CD14-positive monocyte (primary cell): ENCODE measurements at regions not wholly inside any gene's neighbourhood (a gene's known extent, or its start where the extent isn't known, plus 50 kb on each side); places are given as distances from the start of the nearest gene placed in this dataset.

ENCODE experiments used
- DNase-seq, 3 donors: peaks; one replicate each; pipeline ENCODE4 v3.0.0-alpha.2; 2011 to 2022
- H2AFZ ChIP-seq: 2 replicates; pipeline ENCODE4 v1.6.0; 2012; ENCODE audit warnings: mild to moderate bottlenecking, low read depth, low read length, inconsistent platforms; ENCODE audit not compliant: insufficient read depth, poor library complexity, severe bottlenecking
- H3K27ac ChIP-seq, 2 donors: 1 replicate in 1 of 2; 2 replicates in 1 of 2; pipeline ENCODE4 v1.5.1; 2012 to 2013; ENCODE audit warnings: low read length in 2 of 2, control low read depth in 1 of 2, inconsistent platforms in 1 of 2, low read depth in 1 of 2, mild to moderate bottlenecking in 1 of 2
- H3K27me3 ChIP-seq, 2 donors: one replicate each; pipeline versions ENCODE4 v1.6.0 to v1.6.1; 2011 to 2013; ENCODE audit warnings: low read length in 2 of 2; ENCODE audit not compliant: control insufficient read depth in 2 of 2, insufficient read depth in 2 of 2
- H3K36me3 ChIP-seq, 2 donors: replicated peaks in 1 of 2; 1 replicate in 1 of 2; 2 replicates in 1 of 2; pipeline versions ENCODE4 v1.5.1 to v1.6.1; 2012 to 2013; ENCODE audit warnings: low read length in 2 of 2, control low read depth in 1 of 2, inconsistent platforms in 1 of 2, mild to moderate bottlenecking in 1 of 2; ENCODE audit not compliant: insufficient read depth in 2 of 2, control insufficient read depth in 1 of 2
- H3K4me1 ChIP-seq, 2 donors: 1 replicate in 1 of 2; 2 replicates in 1 of 2; pipeline versions ENCODE4 v1.5.1 to v1.6.1; 2012 to 2013; ENCODE audit warnings: low read length in 2 of 2, control low read depth in 1 of 2, inconsistent platforms in 1 of 2, mild to moderate bottlenecking in 1 of 2, moderate library complexity in 1 of 2; ENCODE audit not compliant: insufficient read depth in 2 of 2, control insufficient read depth in 1 of 2
- H3K4me2 ChIP-seq: replicated peaks from 2 replicates; pipeline ENCODE3; 2012; ENCODE audit warnings: low read length, moderate library complexity, mild to moderate bottlenecking; ENCODE audit not compliant: poor library complexity, severe bottlenecking; ENCODE audit errors: extremely low read depth
- H3K4me3 ChIP-seq, 3 experiments: fragments of 200-600 bp in 1 of 3; sonication (generic) in 1 of 3; replicated peaks in 1 of 3; 1 replicate in 2 of 3; 2 replicates in 1 of 3; pipeline ENCODE4 v1.5.1; 2011 to 2013; ENCODE audit warnings: low read length in 3 of 3, mild to moderate bottlenecking in 3 of 3, control low read depth in 2 of 3, low read depth in 2 of 3, inconsistent platforms in 1 of 3, moderate library complexity in 1 of 3
- H3K79me2 ChIP-seq: 2 replicates; pipeline ENCODE4 v1.6.0; 2012; ENCODE audit warnings: mild to moderate bottlenecking, control low read depth, inconsistent platforms, low read length, moderate library complexity; ENCODE audit not compliant: insufficient read depth
- H3K9ac ChIP-seq: 2 replicates; pipeline ENCODE4 v1.6.0; 2017; ENCODE audit warnings: low read length, mild to moderate bottlenecking; ENCODE audit not compliant: insufficient read depth, poor library complexity, severe bottlenecking
- H3K9me3 ChIP-seq, 2 donors: replicated peaks in 1 of 2; 1 replicate in 1 of 2; 2 replicates in 1 of 2; pipeline versions ENCODE4 v1.5.1 to v1.6.1; 2012 to 2013; ENCODE audit warnings: low read length in 2 of 2, control low read depth in 1 of 2; ENCODE audit not compliant: control insufficient read depth in 1 of 2, insufficient read depth in 1 of 2
- H4K20me1 ChIP-seq: 2 replicates; pipeline ENCODE4 v1.6.0; 2012; ENCODE audit warnings: mild to moderate bottlenecking, low read length, control low read depth, moderate library complexity; ENCODE audit not compliant: insufficient read depth
- H3K27ac Mint-ChIP-seq, 7 donors: one replicate each; pipeline ENCODE4 v1.8.0; 2020; ENCODE audit warnings: mild to moderate bottlenecking in 7 of 7, mixed read lengths in 7 of 7, moderate library complexity in 6 of 7, inconsistent platforms in 2 of 7
- H3K27me3 Mint-ChIP-seq, 3 donors: one replicate each; pipeline ENCODE4 v1.8.0; 2021 to 2022; ENCODE audit warnings: low read depth in 3 of 3, mild to moderate bottlenecking in 3 of 3, mixed read lengths in 3 of 3, moderate library complexity in 3 of 3, inconsistent platforms in 1 of 3
- H3K36me3 Mint-ChIP-seq, 2 donors: one replicate each; pipeline ENCODE4 v1.8.0; 2020; ENCODE audit warnings: mixed read lengths in 2 of 2, inconsistent platforms in 1 of 2, mild to moderate bottlenecking in 1 of 2
- H3K4me1 Mint-ChIP-seq: one replicate; pipeline ENCODE4 v1.8.0; 2020; ENCODE audit warnings: mild to moderate bottlenecking, mixed read lengths
- H3K4me3 Mint-ChIP-seq, 2 donors: one replicate each; pipeline ENCODE4 v1.8.0; 2020; ENCODE audit warnings: mild to moderate bottlenecking in 2 of 2, mixed read lengths in 2 of 2, moderate library complexity in 1 of 2
- H3K9me3 Mint-ChIP-seq, 7 donors: one replicate each; pipeline ENCODE4 v1.8.0; 2020 to 2022; ENCODE audit warnings: mixed read lengths in 7 of 7, mild to moderate bottlenecking in 6 of 7, moderate library complexity in 6 of 7, inconsistent platforms in 2 of 7
- CTCF ChIP-seq: fragments of 200-600 bp; IDR thresholded peaks from one replicate; pipeline ENCODE4 v1.8.0; 2022; ENCODE audit warnings: antibody characterized with exemption, mild to moderate bottlenecking
- WGBS: methylation state at CpG from one replicate; pipeline ENCODE4 v1.1.5; 2013; ENCODE audit warnings: missing lambda C conversion rate; ENCODE audit not compliant: insufficient coverage; 5-methylcytosine and 5-hydroxymethylcytosine counted together
- intact Hi-C, 2 donors: fragments of 100-400 bp; cut with micrococcal nuclease; formaldehyde crosslinking; loops; one replicate each; pipeline versions ENCODE4 v1.15.0 to v1.15.1; 2023

- Histone ChIP-seq H3K27me3 (no peaks in the 10 kb centered on the region), H3K36me3 (no peaks in the 10 kb centered on the region), H3K4me2 (no peak overlapping the region), H3K9ac (no peak overlapping the region), H3K4me3 (no peak overlapping the region), H3K9me3 (no peaks in the 10 kb centered on the region), H2AFZ (no peak overlapping the region), H3K4me1 (no peaks in the 10 kb centered on the region), H3K27ac (no peak overlapping the region), H3K79me2 (no peaks in the 10 kb centered on the region), H4K20me1 (no peaks in the 10 kb centered on the region)
- intact Hi-C loops, result no loop called here
- Mint-ChIP-seq H3K27me3 (no peaks in the 10 kb centered on the region), H3K27ac (no peak overlapping the region), H3K4me3 (no peak overlapping the region), H3K36me3 (no peaks in the 10 kb centered on the region), H3K4me1 (peaks cover 2% of the 10 kb centered on the region), H3K9me3 (no peaks in the 10 kb centered on the region)
- no peak for TF ChIP-seq CTCF
- no peak for DNase-seq
- WGBS, result no CpG with 5 or more reads among the region's 2 CpGs
Measured at GRCh38 chr3:22091329-22091728, 340.3 kb upstream of the ZNF385D start.

- Histone ChIP-seq H3K27me3 (no peaks in the 10 kb centered on the region), H3K9me3 (no peaks in the 10 kb centered on the region), H3K4me1 (peaks cover 9 to 14% of the 10 kb centered on the region in 2 donors), H3K79me2 (no peaks in the 10 kb centered on the region), H3K36me3 (no peaks in the 10 kb centered on the region), H4K20me1 (no peaks in the 10 kb centered on the region), H3K27ac (no peak overlapping the region), H3K4me3 (no peak overlapping the region), H3K9ac (no peak overlapping the region), H3K4me2 (no peak overlapping the region), H2AFZ (no peak overlapping the region)
- Mint-ChIP-seq H3K27ac (peak overlapping the region in 2 of 7 donors; percentile 9 to 42), H3K36me3 (no peaks in the 10 kb centered on the region), H3K4me3 (no peak overlapping the region), H3K27me3 (peaks cover 0 to 2% (median 0%) of the 10 kb centered on the region in 3 donors), H3K9me3 (no peaks in the 10 kb centered on the region), H3K4me1 (peaks cover 26% of the 10 kb centered on the region)
- TF ChIP-seq CTCF, result no peak
- intact Hi-C loops, result no loop called here
- WGBS, result no CpG with 5 or more reads among the region's 2 CpGs
- peak; percentile 1 to 45 (median 15) for DNase-seq
Measured at GRCh38 chr3:22098021-22098420, 347.0 kb upstream of the ZNF385D start.
